ENCODE measurements at regions not wholly inside any gene's neighbourhood (a gene's known extent, or its start where the extent isn't known, plus 50 kb on each side); places are given as distances from the start of the nearest gene placed in this dataset.

- TF ChIP-seq, protein P1, sequence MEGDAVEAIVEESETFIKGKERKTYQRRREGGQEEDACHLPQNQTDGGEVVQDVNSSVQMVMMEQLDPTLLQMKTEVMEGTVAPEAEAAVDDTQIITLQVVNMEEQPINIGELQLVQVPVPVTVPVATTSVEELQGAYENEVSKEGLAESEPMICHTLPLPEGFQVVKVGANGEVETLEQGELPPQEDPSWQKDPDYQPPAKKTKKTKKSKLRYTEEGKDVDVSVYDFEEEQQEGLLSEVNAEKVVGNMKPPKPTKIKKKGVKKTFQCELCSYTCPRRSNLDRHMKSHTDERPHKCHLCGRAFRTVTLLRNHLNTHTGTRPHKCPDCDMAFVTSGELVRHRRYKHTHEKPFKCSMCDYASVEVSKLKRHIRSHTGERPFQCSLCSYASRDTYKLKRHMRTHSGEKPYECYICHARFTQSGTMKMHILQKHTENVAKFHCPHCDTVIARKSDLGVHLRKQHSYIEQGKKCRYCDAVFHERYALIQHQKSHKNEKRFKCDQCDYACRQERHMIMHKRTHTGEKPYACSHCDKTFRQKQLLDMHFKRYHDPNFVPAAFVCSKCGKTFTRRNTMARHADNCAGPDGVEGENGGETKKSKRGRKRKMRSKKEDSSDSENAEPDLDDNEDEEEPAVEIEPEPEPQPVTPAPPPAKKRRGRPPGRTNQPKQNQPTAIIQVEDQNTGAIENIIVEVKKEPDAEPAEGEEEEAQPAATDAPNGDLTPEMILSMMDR (IDR thresholded peaks at IDR 0.05; ENCODE audit: insufficient read depth, low read depth, low read length, missing control alignments), result no peak
- DNase-seq (ENCODE audit: low read depth), result no peak
Measured at GRCh38 chr5:159451197-159452052, 121.1 kb upstream of the IL12B start.

GRCh38 chr5:159452480-159453167, 122.3 kb upstream of the IL12B start:
- DNase-seq (ENCODE audit: low read depth), result peak; percentile 32
- TF ChIP-seq, protein P1 (IDR thresholded peaks at IDR 0.05; ENCODE audit: insufficient read depth, low read depth, low read length, missing control alignments), result no peak
- no peak overlapping the region for H3K4me3 ChIP-seq (ENCODE audit: low read depth, low read length)

More at GRCh38 chr5:159451197-159452052, 121.1 kb upstream of the IL12B start:
- no peak overlapping the region for H3K4me3 ChIP-seq (ENCODE audit: low read depth, low read length)

DNA sequence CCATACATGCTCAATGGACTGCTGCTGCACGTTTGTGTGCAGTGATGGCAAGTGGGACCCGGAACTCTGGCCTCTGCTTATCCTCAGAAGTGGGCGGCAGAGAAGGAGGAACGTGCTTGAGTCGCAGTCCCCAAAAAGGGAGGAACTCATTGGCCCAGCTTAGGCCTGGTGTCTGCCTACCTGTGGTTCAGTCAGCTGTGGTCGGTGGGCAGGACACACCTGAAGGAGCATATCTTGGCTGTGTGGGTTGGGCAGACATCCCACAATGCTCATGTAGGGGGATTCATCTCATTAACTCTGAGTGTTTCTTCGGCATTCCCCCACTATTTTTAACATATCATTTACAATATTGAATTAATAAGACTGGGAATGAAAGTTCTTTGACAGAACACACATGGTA, 122.9 kb upstream of the IL12B start:
- DNase-seq (ENCODE audit: low read depth), result peak; percentile 59
- H3K4me3 ChIP-seq (ENCODE audit: low read depth, low read length), result no peak overlapping the region
- TF ChIP-seq, protein P1 (IDR thresholded peaks at IDR 0.05; ENCODE audit: insufficient read depth, low read depth, low read length, missing control alignments), result no peak

DNA sequence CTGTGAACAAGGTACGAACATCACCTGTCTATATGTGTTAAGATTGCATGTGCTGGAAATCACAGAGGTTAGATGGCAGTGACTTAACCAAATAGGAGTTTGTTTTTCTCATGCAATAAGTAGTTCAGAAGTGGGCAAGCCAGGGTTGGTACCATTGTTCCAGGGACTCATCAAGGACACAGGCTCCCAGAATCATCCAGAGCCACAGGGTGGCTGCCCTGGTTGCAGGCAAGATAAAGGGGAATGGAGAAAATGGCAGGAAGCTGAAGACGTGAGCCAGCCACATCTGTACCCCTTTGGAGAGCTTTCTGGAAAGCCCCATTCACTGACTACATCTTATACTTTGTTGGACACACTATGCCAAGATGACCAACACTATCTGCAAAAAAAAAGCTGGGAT, 126.0 kb upstream of the IL12B start:
- no peak overlapping the region for H3K4me3 ChIP-seq (ENCODE audit: low read depth, low read length)
- no peak for DNase-seq (ENCODE audit: low read depth)
- TF ChIP-seq, protein P1 (IDR thresholded peaks at IDR 0.05; ENCODE audit: insufficient read depth, low read depth, low read length, missing control alignments), result no peak

DNA sequence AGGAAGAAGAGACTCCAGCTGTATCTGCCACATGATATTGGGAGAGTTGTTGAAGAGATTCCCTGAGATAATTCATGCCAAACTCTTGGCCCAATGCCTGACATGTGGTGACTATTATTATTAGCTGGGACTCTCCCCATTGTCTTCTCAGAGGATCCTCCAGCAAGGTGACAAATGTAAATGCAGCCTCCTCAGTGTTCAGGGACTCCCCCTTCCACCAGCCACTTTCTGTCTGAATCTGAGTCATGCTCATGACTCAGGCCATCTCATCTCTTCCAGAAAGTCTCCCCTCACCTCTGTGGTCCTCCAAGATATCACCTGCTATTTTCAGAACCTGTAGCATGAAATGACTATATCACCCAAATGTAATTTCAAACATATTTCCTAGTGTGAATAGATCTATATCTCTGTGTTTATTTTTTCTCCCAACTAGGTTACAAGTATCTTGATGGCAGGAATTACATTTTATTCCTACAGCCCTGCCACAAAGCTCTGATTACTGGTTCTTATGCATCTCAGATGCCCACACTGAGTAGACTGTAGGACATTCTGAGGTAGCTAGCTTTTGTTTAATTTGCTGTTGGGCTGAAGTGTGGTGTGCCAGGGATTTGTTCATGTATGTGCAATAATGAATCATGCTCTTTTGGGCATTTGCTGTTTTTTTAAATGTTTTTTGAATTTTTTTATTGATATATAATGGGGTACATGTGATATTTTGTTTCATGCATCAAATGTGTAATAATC, 126.6 kb upstream of the IL12B start:
- peak; percentile 94 for DNase-seq (ENCODE audit: low read depth)
- no peak overlapping the region for H3K4me3 ChIP-seq (ENCODE audit: low read depth, low read length)
- TF ChIP-seq, protein P1 (IDR thresholded peaks at IDR 0.05; ENCODE audit: insufficient read depth, low read depth, low read length, missing control alignments), result no peak

DNA sequence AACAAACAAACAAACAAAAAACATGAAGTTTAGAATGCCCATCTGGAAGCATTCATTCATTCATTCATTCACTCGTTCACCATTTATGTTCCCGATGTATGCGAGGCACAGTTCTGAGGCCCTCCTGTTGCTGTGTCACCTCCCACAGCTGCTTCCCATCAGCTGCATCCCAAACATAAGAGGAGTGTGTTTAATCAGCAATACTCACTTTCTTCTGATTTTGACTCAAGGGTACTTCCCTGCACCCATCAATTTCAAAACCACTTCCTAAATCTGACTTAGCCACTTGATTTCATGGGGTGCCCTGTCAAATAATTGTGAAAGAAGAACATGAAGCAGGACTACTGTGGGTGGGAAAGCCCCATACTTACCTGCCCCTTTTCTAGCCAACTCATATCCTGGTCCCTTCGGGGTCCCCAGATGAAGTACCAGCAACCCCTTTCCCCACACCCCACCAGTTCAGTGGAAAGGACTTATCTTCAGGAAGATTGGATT, 128.0 kb upstream of the IL12B start:
- no peak overlapping the region for H3K4me3 ChIP-seq (ENCODE audit: low read depth, low read length)
- TF ChIP-seq, protein P1 (IDR thresholded peaks at IDR 0.05; ENCODE audit: insufficient read depth, low read depth, low read length, missing control alignments), result no peak
- peak; percentile 88 for DNase-seq (ENCODE audit: low read depth)

All from GM12865 (cell line).